Prostate gland (tissue), 2 donors: ENCODE measurements at regions not wholly inside any gene's neighbourhood (a gene's known extent, or its start where the extent isn't known, plus 50 kb on each side); places are given as distances from the start of the nearest gene placed in this dataset.

Experiments used
- CTCF ChIP-seq, 4 experiments: fragments of 200-600 bp in 2 of 4; fragments of 450-650 bp in 2 of 4; sonication (generic) in 2 of 4; IDR thresholded peaks; 1 replicate in 3 of 4; 2 replicates in 1 of 4; pipeline ENCODE4 v1.5.1; 2016 to 2019; ENCODE audit warnings: antibody characterized with exemption in 4 of 4, mild to moderate bottlenecking in 2 of 4, moderate library complexity in 2 of 4
- POLR2AphosphoS5 ChIP-seq: sonication (generic); formaldehyde crosslinking; IDR thresholded peaks from one replicate; pipeline ENCODE4 v1.6.1; 2017; ENCODE audit warnings: antibody characterized with exemption

GRCh38 chr6:106014955-106015354, 71.2 kb upstream of the PRDM1 start:
- TF ChIP-seq CTCF (IDR thresholded peaks at IDR 0.05) (no peak), POLR2AphosphoS5 (no peak)
